GM12878 (cell line): ENCODE measurements at regions not wholly inside any gene's neighbourhood (a gene's known extent, or its start where the extent isn't known, plus 50 kb on each side); places are given as distances from the start of the nearest gene placed in this dataset.

Experiments
- ATAC-seq: fragments of 200-7000 bp; cut with Tn5 transposase; 3 replicates; pipeline ENCODE4 v1.9.1; 2020; ENCODE audit warnings: mild to moderate bottlenecking, moderate library complexity
- BruUV-seq: library from RNA; stranded (reverse); fragments of 400-500 nt; replicated peaks from 2 replicates; lab custom pipeline; 2021; lab: Mats Ljungman, UMichigan
- CTCF ChIA-PET: fragments of 300-600 bp; sonication (Branson Sonifier 250); formaldehyde crosslinking; extraction: SDS; loops from one replicate; lab custom pipeline; 2021; ENCODE audit warnings: inconsistent platforms; lab: Yijun Ruan, JAX
- POLR2A ChIA-PET: fragments of 350-600 bp; formaldehyde crosslinking; extraction: SDS; loops from one replicate; lab custom pipeline; 2021; ENCODE audit warnings: inconsistent platforms; lab: Charles Lee
- RAD21 ChIA-PET: fragments of 300-600 bp; sonication (Branson Sonifier 250); formaldehyde crosslinking; loops from one replicate; lab custom pipeline; 2023; ENCODE audit warnings: antibody characterized with exemption; ENCODE audit not compliant: unreplicated experiment; lab: Charles Lee
- SMC1A ChIA-PET: fragments of 300-600 bp; sonication (Branson Sonifier 250); formaldehyde crosslinking; loops from one replicate; lab custom pipeline; 2023; ENCODE audit not compliant: unreplicated experiment, uncharacterized antibody; lab: Charles Lee
- DNase-seq: peaks from one replicate; pipeline ENCODE4 v3.0.0-alpha.2; 2011; ENCODE audit warnings: low read depth, low spot score
- FAIRE-seq: peaks from 3 replicates; lab custom pipeline; 2011; peaks lifted over from hg19 to GRCh38; lab: Jason Lieb, UNC
- H2AFZ ChIP-seq: 2 replicates; pipeline ENCODE4 v1.6.0; 2011; ENCODE audit warnings: low read depth, low read length, control low read depth; ENCODE audit not compliant: control insufficient read depth
- H3K27ac ChIP-seq: 2 replicates; pipeline ENCODE4 v1.5.1; 2011; ENCODE audit warnings: control low read depth; ENCODE audit not compliant: control insufficient read depth, insufficient read depth
- H3K27me3 ChIP-seq, 2 experiments: replicated peaks in 1 of 2; 2 replicates each; pipeline versions ENCODE4 v1.6.0 to v1.6.1; 2011; ENCODE audit warnings: low read length in 1 of 2; ENCODE audit not compliant: control insufficient read depth in 2 of 2, insufficient read depth in 2 of 2
- H3K36me3 ChIP-seq, 2 experiments: 2 replicates each; pipeline ENCODE4 v1.5.1; 2011; ENCODE audit warnings: low read length in 1 of 2; ENCODE audit not compliant: control insufficient read depth in 2 of 2, insufficient read depth in 2 of 2
- H3K4me1 ChIP-seq: 2 replicates; pipeline ENCODE4 v1.6.1; 2011; ENCODE audit warnings: mild to moderate bottlenecking, low read length, moderate library complexity, mixed read lengths; ENCODE audit not compliant: control insufficient read depth, insufficient read depth
- H3K4me2 ChIP-seq: 2 replicates; pipeline ENCODE4 v1.6.0; 2011; ENCODE audit warnings: control low read depth; ENCODE audit not compliant: control insufficient read depth, insufficient read depth
- H3K4me3 ChIP-seq: fragments of 200-600 bp; sonication (generic); 2 replicates; pipeline ENCODE4 v1.5.1; 2016
- H3K79me2 ChIP-seq: 2 replicates; pipeline ENCODE4 v1.6.0; 2011; ENCODE audit warnings: low read length; ENCODE audit not compliant: control insufficient read depth, insufficient read depth
- H3K9ac ChIP-seq: 2 replicates; pipeline ENCODE4 v1.8.0; 2011; ENCODE audit warnings: low read length, control low read depth, mixed read lengths; ENCODE audit not compliant: control insufficient read depth, insufficient read depth
- H3K9me3 ChIP-seq: replicated peaks from 3 replicates; pipeline ENCODE4 v1.5.1; 2011; ENCODE audit warnings: mild to moderate bottlenecking, low read length; ENCODE audit not compliant: control insufficient read depth, insufficient read depth
- H4K20me1 ChIP-seq: 2 replicates; pipeline ENCODE4 v1.6.0; 2011; ENCODE audit not compliant: control insufficient read depth, insufficient read depth
- ASH2L ChIP-seq: fragments of 300-600, 200-600 bp; sonication (generic); IDR thresholded peaks from 2 replicates; pipeline ENCODE4 v1.6.1; 2017; ENCODE audit warnings: low read depth, mild to moderate bottlenecking, borderline replicate concordance
- CREB1 ChIP-seq: IDR thresholded peaks from 2 replicates; pipeline ENCODE4 v1.6.1; 2012; ENCODE audit warnings: low read depth, mild to moderate bottlenecking, inconsistent platforms
- EGR1 ChIP-seq, 2 experiments: IDR thresholded peaks; 1 replicate in 1 of 2; 2 replicates in 1 of 2; pipeline ENCODE4 v1.6.1; 2011 to 2012; ENCODE audit warnings: low read depth in 2 of 2, low read length in 2 of 2, borderline replicate concordance in 1 of 2, mild to moderate bottlenecking in 1 of 2, moderate library complexity in 1 of 2
- FOXM1 ChIP-seq: IDR thresholded peaks from 2 replicates; pipeline ENCODE4 v1.6.1; 2012; ENCODE audit warnings: low read depth, mild to moderate bottlenecking, inconsistent platforms, low read length, moderate library complexity
- KDM1A ChIP-seq: fragments of 200-600 bp; sonication (generic); IDR thresholded peaks from 2 replicates; pipeline ENCODE4 v1.6.1; 2016; ENCODE audit warnings: borderline replicate concordance
- KLF5 ChIP-seq: fragments of 450-650 bp; IDR thresholded peaks from 2 replicates; pipeline ENCODE4 v1.6.1; 2014; ENCODE audit warnings: mild to moderate bottlenecking; ENCODE audit not compliant: partially characterized antibody
- NFYB ChIP-seq: IDR thresholded peaks from 2 replicates; pipeline ENCODE4 v1.6.1; 2011; ENCODE audit warnings: low read depth, mild to moderate bottlenecking, low read length, improper control_type of control experiment, moderate library complexity; ENCODE audit not compliant: insufficient read depth
- PAX8 ChIP-seq: fragments of 450-650 bp; IDR thresholded peaks from 2 replicates; pipeline ENCODE4 v1.6.1; 2017; ENCODE audit warnings: mild to moderate bottlenecking, moderate library complexity
- POLR2AphosphoS2 ChIP-seq: IDR thresholded peaks from 2 replicates; pipeline ENCODE4 v1.6.1; 2011; ENCODE audit warnings: low read depth, mild to moderate bottlenecking, low read length, improper control_type of control experiment, moderate library complexity
- POLR2AphosphoS5 ChIP-seq: IDR thresholded peaks from 2 replicates; pipeline ENCODE4 v1.6.1; 2011; ENCODE audit warnings: mild to moderate bottlenecking, low read length, inconsistent platforms
- RAD51 ChIP-seq: fragments of 450-650 bp; IDR thresholded peaks from 2 replicates; pipeline ENCODE4 v1.6.1; 2016; ENCODE audit warnings: moderate library complexity, mild to moderate bottlenecking, inconsistent platforms
- SMAD1 ChIP-seq: fragments of 450-650 bp; IDR thresholded peaks from 2 replicates; pipeline ENCODE4 v1.6.1; 2018; ENCODE audit warnings: mild to moderate bottlenecking, low read depth; ENCODE audit not compliant: partially characterized antibody
- SP1 ChIP-seq: IDR thresholded peaks from one replicate; pipeline ENCODE4 v1.6.1; 2011; ENCODE audit warnings: low read depth, low read length
- SREBF1 ChIP-seq: IDR thresholded peaks from 2 replicates; pipeline ENCODE4 v1.6.1; 2012; ENCODE audit warnings: mild to moderate bottlenecking, low read length
- TBL1XR1 ChIP-seq: IDR thresholded peaks from 2 replicates; pipeline ENCODE4 v1.6.1; 2012; ENCODE audit warnings: low read depth, low read length, improper control_type of control experiment
- WRNIP1 ChIP-seq: IDR thresholded peaks from 2 replicates; pipeline ENCODE4 v1.6.1; 2011; ENCODE audit warnings: low read depth, low read length, improper control_type of control experiment, borderline replicate concordance
- ZBED1 ChIP-seq: IDR thresholded peaks from 2 replicates; pipeline ENCODE4 v1.6.1; 2016; ENCODE audit warnings: borderline replicate concordance
- WGBS: methylation state at CpG from one replicate; pipeline ENCODE4 v1.1.6; 2016; ENCODE audit warnings: low lambda C conversion rate; ENCODE audit not compliant: insufficient replicate concordance, insufficient coverage; ENCODE audit errors: missing lambda C conversion rate; 5-methylcytosine and 5-hydroxymethylcytosine counted together
- in situ Hi-C: fragments of 300-500 bp; cut with MboI; formaldehyde crosslinking; loops from 9 replicates; pipeline ENCODE4 v1.14.3; 2018; ENCODE audit warnings: mixed read lengths
- intact Hi-C: fragments of 100-400 bp; cut with micrococcal nuclease; formaldehyde crosslinking; loops from one replicate; pipeline ENCODE4 v1.14.2; 2022; ENCODE audit not compliant: unreplicated experiment
- TF ChIP-seq, protein P1 (sequence below), 3 experiments: IDR thresholded peaks in 2 of 3; conservative IDR thresholded peaks in 1 of 3; 2 replicates each; pipeline ENCODE4 v1.5.1; 2011; ENCODE audit warnings: low read depth in 3 of 3, low read length in 3 of 3, mild to moderate bottlenecking in 3 of 3, control low read depth in 2 of 3, moderate library complexity in 2 of 3, inconsistent platforms in 1 of 3, mixed read lengths in 1 of 3; ENCODE audit not compliant: control insufficient read depth in 2 of 3, insufficient read depth in 1 of 3; ENCODE audit errors: extremely low read depth in 1 of 3
- TF ChIP-seq, protein P2 (sequence below): fragments of 450-650 bp; IDR thresholded peaks from 2 replicates; pipeline ENCODE4 v1.6.1; 2014; ENCODE audit warnings: mild to moderate bottlenecking
- TF ChIP-seq, protein P3 (sequence below): IDR thresholded peaks from 2 replicates; pipeline ENCODE4 v1.6.1; 2011; ENCODE audit warnings: mild to moderate bottlenecking, low read depth, low read length, moderate library complexity; ENCODE audit not compliant: insufficient replicate concordance

DNA sequence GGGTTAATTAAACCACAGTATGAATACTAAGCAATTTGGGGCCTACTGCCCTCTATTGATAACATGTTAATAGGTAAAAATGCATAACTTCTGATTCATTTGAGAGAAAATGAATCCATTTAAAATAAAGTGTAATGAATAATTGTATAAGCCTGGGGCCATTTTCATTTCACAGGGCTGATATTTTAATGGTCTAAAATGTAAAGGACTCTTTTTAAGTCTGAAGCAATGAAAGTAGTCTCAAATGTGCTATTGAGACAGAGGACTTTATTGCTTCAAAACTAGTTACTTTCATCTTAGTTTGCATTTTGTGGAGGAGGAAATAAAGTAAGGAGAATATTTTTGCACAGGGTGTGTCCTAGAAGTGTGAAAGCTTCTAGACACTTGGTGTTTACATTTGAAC, 155.4 kb downstream of the TLR5 start (continued):
- no peak for TF ChIP-seq KLF5
- TF ChIP-seq SREBF1 = no peak
- TF ChIP-seq TBL1XR1 = no peak
- TF ChIP-seq, protein P1, sequence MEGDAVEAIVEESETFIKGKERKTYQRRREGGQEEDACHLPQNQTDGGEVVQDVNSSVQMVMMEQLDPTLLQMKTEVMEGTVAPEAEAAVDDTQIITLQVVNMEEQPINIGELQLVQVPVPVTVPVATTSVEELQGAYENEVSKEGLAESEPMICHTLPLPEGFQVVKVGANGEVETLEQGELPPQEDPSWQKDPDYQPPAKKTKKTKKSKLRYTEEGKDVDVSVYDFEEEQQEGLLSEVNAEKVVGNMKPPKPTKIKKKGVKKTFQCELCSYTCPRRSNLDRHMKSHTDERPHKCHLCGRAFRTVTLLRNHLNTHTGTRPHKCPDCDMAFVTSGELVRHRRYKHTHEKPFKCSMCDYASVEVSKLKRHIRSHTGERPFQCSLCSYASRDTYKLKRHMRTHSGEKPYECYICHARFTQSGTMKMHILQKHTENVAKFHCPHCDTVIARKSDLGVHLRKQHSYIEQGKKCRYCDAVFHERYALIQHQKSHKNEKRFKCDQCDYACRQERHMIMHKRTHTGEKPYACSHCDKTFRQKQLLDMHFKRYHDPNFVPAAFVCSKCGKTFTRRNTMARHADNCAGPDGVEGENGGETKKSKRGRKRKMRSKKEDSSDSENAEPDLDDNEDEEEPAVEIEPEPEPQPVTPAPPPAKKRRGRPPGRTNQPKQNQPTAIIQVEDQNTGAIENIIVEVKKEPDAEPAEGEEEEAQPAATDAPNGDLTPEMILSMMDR (IDR thresholded peaks at IDR 0.05 in 2 of 3, conservative IDR thresholded peaks at IDR 0.05 in 1 of 3; ENCODE audit: control insufficient read depth in 2 of 3, extremely low read depth in 1 of 3, insufficient read depth in 1 of 3, low read depth in 3 of 3, low read length in 3 of 3) = no peak
- TF ChIP-seq PAX8 = no peak
- no peak for TF ChIP-seq RAD51
- TF ChIP-seq CREB1 = no peak
- TF ChIP-seq, protein P2, sequence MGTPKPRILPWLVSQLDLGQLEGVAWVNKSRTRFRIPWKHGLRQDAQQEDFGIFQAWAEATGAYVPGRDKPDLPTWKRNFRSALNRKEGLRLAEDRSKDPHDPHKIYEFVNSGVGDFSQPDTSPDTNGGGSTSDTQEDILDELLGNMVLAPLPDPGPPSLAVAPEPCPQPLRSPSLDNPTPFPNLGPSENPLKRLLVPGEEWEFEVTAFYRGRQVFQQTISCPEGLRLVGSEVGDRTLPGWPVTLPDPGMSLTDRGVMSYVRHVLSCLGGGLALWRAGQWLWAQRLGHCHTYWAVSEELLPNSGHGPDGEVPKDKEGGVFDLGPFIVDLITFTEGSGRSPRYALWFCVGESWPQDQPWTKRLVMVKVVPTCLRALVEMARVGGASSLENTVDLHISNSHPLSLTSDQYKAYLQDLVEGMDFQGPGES = no peak
- no peak for TF ChIP-seq ZBED1

DNA sequence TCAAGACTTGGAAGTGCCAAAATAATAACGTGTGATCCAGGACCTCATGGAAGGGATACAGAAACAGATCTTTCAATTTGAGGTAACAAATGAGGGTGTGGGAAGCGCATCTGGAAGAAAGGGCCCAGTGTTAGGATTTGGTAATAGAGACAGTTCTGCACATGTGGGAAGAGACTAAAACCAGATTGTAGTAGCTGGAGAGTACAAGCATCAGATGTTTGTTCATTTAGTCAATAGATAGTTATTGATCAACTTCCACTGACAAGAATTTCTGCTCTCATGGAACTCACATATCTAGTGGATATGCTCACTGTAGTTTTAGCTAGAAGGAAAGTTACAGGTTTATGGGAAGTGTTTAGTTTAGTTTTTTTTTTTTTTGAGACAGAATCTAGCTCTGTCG, 153.6 kb downstream of the TLR5 start:
- Histone ChIP-seq H3K79me2 (no peaks in the 10 kb centered on the region), H2AFZ (no peak overlapping the region), H3K36me3 (no peaks in the 10 kb centered on the region), H3K9ac (no peak overlapping the region), H3K9me3 (no peaks in the 10 kb centered on the region), H3K4me1 (no peaks in the 10 kb centered on the region), H3K4me3 (no peak overlapping the region), H3K27me3 (no peaks in the 10 kb centered on the region), H3K4me2 (no peak overlapping the region), H3K27ac (no peak overlapping the region), H4K20me1 (no peaks in the 10 kb centered on the region; the same call in 1 of the 2 replicates)
- TF ChIP-seq POLR2AphosphoS5 (no peak), SP1 (no peak), SMAD1 (no peak), NFYB (no peak), EGR1 (IDR thresholded peaks at IDR 0.05; ENCODE audit: borderline replicate concordance in 1 of 2, low read depth in 2 of 2, low read length in 2 of 2) (no peak), WRNIP1 (no peak), KDM1A (no peak), ASH2L (no peak), POLR2AphosphoS2 (no peak), FOXM1 (no peak)
- TF ChIP-seq, protein P3, sequence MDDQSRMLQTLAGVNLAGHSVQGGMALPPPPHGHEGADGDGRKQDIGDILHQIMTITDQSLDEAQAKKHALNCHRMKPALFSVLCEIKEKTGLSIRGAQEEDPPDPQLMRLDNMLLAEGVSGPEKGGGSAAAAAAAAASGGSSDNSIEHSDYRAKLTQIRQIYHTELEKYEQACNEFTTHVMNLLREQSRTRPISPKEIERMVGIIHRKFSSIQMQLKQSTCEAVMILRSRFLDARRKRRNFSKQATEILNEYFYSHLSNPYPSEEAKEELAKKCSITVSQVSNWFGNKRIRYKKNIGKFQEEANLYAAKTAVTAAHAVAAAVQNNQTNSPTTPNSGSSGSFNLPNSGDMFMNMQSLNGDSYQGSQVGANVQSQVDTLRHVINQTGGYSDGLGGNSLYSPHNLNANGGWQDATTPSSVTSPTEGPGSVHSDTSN = no peak
- intact Hi-C loops = no loop called here
- CTCF ChIA-PET = interaction anchor here (1.0 kb wide), 1 partner anchor 68 kb away, joined by 4 read pairs; no protein-coding TSS in a partner anchor
- POLR2A ChIA-PET = no interaction called here
- DNase-seq = no peak
- SMC1A ChIA-PET = no interaction called here
- no peak for FAIRE-seq
- WGBS = 25% methylated on average over 3 of the region's 3 CpGs
- RAD21 ChIA-PET = no interaction called here
- no TSS peak for BruUV-seq
- in situ Hi-C loops = no loop called here
- no peak for ATAC-seq
